ENCODE measurements at regions not wholly inside any gene's neighbourhood (a gene's known extent, or its start where the extent isn't known, plus 50 kb on each side); places are given as distances from the start of the nearest gene placed in this dataset.
"Not testable (repeated sequence)": the region's sequence is repeated elsewhere in the genome, so short reads cannot be mapped to it uniquely, and the experiment has no call there.

DNA sequence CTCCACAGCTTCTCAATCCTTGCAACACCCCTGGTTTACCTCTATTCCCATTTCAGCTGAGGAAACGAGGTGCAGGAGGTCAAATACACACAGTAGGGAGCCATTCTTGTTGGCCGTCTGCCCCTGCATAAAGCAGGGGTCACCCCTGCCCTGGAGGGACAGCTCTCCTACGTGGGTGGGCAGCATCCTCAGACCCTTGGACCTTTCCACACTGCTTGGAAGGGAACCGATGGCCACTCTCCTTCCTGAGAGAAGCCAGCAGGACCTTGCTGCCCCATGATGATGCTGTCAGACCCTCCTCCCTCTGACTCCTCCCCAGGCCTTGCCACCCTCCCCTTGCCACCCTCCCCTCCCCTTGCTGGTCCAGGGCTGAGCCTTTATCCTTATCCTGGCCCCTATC lies 121.1 kb upstream of the SYT13 start:
- DNase-seq = no peak

DNA sequence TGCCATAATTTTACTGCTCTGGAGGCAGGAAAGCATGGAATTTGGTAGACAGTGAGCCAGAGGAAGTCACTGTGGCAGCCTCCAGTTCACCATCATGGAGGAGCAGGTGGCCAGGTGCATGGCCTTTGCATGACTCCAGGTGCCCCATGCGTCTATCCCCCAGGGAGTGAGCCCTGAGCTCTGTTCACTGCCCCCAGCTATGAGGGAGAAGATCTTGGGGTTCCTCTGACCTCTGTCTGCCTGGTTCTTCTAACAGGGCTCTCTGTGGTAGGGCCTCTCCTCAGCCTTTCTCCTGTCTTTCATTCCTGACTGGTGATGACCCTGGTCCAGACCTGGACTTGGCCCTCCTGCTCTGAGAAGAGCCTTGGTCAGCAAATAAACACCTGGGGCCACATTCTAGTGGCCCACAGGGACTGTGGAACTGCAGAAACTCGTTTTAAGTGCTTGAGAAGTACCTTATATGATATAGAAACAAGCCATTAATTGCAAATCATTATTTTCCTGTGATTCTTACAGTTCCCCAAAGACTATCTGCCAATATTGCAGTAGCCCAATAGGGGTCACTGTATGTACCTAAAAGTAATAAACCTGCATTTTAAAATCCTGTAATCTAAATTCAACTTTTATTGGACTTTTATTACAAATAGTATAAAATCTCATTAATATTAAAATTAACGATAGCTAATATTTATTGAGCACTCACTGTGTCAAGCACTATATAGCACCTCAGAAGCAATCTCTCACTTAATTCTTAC lies 120.0 kb upstream of the SYT13 start:
- DNase-seq = no peak

DNA sequence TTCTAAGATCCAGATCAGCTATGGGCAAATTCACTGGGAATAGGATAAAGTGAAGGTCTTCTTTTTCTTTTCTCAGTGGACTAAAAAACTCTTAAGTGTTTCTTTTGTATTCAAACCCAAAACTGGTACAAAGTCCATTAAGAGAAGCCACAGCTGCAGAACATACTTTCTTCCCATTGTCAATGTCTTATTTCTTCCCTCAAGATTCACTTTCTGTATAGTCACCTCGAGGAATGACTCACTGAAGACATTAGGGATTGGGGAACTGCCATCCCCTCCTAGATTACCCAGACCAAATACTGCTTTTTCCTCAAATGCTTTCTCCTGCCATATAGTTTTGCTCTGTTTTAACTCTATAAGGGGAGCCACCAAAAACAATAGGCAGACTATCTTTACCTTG lies 117.4 kb upstream of the SYT13 start:
- DNase-seq = not testable (repeated sequence)

DNA sequence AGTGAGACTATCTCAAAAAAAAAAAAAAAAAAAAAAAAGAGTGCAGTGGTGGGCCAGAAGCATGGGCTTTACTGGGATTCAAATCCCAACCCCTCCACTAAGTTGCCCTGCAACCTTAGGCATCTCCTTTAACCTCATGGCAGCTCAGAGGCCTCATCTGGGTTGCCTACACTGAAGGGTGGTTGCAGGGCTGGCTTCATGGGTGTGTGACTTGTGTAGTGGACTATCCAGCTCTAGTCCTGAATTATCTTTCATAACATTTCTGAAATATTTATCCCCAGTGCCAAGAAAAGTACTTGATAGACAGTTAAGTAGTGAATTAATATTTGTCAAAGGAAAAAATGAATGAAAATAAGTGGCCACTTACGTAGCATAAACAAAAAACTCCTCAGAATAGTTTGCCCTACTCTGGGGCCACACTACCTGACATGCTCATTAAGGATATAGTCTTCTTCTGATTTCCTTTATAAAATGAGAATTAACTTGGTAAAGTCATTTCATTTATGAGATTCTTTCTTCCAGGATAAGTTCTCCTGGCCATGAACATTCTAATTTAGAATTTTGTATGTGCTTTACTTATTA lies 116.0 kb upstream of the SYT13 start:
- DNase-seq = no peak

DNA sequence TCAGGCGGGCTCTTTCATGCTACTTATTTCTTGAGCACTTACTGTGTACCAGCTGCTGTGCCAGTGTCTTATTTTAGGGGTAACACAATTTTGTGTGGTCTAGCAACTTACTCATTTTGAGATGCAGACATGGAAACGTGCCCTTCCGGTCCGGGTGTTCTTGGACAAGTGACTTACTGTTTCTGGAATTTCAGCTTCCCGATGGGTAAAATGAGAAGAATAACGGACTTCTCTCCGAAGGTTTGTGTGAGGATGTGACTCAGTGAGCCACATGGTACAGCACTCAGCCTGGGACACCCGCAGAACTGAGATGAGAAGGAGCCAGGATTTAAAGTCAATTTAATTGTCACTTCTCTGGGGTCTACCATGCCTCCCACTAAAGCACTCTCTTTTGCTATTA lies 114.5 kb upstream of the SYT13 start:
- DNase-seq = no peak

DNA sequence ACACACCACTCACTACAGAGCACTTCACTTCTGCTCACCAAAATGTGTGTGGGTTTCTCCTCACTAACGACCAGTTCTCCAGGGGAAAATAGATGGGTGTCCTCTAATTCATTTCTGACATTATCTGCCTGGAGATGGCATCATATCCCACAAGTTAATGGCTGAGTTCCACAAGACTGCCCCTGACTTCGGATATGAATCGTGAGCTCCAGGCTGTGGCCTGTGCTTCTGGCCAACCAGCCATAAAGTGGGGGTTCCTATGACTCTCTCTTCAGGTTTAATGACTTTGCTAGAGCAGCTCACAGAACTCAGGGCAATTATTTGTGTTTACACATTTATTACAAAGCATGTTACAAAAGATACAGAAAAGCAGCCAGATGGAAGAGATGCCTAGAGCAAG lies 113.0 kb upstream of the SYT13 start:
- DNase-seq = no peak

DNA sequence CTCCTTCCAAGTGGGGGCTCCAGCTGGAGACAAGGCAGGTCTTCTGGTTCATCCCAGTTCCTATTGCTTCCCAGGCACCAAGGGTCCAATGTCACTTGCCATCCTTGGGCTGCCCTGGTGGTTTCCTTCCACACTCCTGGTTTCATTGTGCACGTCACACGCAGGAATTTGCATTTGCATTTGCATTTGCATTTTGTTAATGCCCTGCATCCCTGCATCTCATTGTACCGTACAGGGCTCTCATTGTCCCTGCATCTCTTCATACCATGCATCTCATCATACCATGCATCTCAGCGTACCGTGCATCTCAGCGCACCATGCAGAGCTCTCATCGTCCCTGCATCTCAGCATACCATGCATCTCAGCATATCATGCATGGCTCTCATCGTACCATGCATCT lies 112.2 kb upstream of the SYT13 start:
- DNase-seq = no peak

DNA sequence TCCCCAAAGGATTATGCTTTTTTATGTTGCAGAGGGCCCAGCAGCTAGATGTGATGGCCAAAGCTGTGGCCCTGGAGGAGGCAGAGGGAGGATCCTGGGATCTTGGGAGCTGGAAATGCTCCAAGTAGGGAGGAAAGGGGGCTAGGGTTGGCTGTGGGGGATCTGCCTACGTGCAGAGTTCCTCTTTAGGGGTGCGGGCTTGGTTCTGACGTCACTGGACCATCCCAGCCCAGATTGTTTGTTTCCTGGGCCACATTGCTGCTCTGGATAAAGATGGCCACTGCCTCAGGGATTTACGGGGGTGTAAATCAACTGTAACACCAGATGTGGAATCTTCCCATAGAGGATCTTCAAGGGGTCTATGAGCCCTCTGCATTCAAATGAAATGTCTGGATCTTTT lies 110.3 kb upstream of the SYT13 start:
- DNase-seq = no peak

DNA sequence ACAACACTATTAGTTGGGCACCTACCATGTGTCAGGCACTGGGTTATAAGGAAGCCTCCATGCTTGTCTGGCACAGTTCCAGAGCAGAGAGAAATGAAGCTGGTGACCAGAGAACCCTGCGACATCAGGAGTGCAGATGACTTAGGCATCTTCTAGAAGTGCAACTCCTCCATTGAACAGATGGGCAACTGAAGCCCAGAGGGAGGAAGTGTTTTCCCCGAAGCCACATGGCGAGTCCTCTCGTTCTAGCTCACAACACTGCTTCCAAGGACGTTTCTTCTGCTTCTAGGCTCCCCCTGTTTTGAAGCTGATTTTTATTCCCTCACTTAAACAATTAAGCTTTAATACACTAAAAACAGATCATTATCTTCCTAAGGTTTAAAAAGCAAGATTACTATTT lies 109.8 kb upstream of the SYT13 start:
- DNase-seq = no peak

DNA sequence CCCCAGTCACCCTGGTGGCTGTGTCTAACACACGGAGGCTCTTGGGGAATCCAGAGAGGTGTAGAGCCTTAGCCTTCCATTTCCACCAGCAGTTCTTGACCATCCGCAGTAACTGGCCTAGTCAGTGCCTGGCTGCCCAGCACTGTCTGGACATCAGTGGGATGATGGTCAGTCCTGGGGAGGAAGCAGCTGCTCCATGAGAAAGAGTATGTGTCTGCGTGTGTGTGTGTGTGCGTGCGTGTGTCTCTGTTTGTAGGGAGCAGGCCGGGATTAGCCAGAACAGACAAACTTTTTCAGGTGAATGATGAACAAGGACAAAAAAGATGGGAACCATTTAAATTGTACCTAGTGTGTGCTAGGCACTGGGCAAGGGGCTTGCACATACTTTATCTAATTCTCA lies 109.3 kb upstream of the SYT13 start:
- DNase-seq = no peak

DNA sequence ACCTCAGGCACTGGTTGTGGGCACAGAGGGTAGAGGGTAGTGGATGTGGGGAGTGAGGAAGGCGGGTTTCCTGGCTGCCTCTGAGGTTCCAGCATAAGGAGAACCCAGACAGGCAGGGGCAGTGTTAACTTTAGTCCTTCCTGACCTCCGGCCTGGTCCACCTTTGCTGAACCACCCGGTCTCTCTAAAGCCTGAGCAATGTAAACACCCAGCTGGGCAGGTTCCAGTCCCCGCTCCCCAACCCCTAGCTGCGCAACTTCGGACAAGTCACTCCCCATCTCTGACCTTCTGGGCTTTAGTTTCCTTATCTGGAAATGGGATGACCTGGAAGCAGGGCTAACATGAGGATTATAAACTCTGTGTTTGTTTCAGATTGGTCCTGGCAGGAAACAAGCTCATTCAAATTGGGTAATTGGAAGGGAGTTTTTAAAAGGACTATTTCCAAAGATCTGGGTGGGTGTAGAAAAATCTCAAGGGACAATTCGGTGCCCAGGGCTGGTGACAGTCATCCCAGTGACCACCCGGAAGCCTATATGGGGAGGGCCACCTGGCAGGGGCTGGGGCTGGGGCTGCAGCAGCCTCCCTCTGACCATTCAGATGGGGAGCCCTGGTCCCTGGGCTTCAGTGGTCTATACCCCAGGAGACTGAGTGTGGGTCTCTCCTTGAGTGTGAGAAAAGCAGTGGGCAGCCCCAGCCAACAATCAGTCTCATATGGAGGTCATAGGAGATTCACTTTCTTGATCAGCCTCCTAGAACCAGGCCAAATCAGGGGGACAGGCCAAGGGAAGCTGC lies 108.3 kb upstream of the SYT13 start:
- DNase-seq = no peak

DNA sequence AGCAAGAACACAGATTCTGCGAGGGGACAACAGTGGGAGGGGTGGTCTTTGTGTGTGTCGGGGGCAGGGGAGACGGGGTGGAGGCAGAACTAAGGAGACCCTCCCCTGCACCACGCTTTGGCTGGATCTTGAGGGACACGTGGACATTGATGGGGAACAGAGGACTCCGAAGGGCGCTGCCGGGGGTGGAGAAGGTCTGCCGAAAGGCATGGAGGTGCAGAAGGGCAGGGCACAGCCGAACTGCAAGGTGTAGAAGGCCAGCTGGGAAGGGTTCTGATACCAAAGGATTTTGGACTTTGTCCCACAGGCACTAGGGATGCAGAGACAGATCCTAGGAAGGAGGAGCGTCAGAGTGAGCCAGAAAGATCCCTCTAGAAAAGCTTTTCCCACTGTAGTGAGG lies 107.7 kb upstream of the SYT13 start:
- DNase-seq = no peak

DNA sequence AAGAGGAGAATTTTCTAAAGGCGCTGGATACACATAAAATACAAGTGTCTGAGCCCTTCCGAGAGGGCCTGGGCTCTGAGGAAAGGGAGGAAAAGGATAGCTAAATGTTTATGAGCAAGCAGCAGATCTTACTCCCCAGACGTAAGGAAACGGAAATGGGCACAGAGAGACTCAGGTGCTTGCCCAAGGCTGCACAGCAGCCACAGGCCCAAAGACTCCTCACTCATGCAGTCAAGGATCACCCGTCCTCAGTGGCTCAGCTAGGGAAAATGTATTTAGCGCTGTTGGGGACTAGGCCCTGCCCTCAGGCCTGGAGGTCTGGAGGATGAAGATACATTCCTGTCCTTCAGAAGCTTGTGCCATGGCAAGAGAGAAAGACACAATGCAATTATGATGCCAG lies 107.2 kb upstream of the SYT13 start:
- DNase-seq = no peak

DNA sequence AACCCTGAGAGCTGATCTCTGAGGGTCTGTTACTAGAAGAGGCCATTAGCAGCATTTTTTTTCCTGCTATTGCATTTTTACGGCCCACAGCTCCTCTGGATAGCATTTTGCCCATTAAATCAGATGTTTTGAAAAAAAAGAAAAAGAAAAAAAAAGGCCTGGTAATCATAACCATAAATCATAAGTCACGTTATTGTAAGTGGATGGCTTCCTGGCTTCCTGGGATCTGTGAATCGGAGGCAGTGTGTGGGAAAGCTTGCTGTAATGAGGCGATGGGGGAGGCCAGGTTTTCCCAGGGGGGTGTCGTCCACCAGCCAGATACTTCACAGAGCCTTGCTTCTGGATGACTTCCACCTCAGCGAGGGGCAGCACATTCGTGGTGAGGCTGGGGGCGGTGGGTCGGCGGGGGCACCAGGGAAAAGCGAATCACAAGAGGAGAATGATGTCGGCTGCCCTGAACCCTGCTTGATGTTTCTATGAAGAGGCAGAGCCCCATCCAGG lies 106.5 kb upstream of the SYT13 start:
- DNase-seq = no peak

DNA sequence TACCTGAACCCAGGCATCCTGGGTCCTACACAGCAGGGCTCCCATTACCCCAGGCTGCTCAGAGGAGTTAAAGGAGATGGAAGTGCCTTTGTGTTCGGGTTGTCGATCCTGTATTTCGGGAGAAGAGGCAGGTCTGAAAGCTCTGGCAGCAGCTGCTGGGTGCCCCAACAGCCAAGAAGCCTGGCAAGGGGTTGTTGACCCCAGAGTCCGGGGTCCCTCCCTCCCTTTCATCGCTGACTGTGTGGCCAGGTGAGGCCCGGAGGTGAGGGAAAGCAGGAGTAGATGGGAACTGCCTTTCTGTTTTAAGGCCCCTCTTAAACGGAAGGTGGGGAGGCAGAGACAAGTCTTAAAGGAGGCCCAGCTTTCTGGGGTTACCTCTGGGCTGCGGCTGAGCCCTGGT lies 106.0 kb upstream of the SYT13 start:
- DNase-seq = no peak

DNA sequence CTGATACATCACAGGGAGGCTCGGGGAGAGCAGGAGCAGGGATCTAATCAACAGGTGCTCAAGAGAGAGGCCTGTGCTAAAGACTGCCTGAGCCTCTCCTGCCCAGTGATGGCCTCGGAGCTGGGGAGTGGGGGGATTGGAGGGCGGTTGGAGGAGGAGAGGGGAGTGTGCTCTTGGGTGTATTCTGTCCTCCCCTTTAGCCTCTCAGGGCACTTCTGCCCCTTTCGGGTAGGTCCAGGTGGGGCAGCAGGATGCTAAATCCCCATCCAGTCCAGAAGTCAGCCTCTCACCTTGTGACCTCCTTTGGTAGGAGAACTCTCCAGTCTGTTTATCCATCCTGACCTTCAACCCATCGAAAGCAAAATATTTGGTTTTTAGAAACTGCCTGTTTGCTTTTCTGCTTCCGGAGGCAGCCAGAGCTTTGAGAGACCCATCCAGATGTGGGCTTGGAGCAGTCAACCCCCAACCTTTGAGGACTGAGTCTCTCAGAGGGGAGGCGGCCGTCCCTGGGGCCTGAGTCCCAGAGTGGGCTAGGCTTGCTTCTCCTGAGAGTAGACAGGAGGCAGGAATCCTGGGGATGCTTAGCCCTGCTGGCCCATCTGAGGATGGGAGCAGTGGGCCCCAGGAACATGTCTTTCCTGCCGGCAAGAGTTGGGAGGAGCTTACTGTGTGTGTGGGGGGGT lies 105.2 kb upstream of the SYT13 start:
- no peak for DNase-seq

DNA sequence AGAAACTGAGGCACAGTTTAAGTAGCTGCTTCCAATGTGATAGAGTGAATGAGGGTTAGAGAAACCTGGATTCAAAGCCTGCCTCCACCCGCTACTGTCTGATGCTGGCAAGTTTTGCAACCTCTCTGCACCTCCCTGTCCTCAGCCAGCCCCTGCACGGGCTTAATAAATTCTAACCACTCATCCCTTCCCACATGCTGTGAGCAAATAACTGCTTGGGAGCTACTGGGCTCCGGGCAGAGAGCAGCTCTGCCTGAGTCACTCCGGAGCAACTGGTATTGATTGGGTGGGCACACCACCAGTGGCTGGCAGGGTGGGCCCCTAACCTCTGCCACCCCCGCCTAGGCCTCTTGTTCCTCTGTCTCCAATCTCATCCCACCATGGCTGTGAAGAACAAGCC lies 104.3 kb upstream of the SYT13 start:
- no peak for DNase-seq

DNA sequence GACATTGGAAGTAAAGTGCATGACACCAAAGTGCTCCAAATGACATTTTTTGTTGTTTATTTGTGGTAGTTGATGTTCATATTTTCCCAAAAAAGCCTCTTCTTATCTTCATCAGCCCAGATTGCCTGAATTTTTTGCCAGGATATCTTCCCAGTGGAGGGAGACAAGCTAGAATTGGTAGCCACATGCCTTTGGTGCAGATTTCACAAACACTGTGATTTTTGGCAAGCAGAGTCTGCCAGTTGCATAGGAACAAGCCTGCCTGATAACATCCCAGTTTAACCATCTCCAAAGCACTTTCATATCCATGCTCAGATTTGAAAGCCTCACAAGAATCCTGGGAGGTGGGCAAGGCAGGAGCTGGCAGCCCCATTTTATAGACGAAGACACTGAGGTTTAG lies 102.3 kb upstream of the SYT13 start:
- DNase-seq = no peak

DNA sequence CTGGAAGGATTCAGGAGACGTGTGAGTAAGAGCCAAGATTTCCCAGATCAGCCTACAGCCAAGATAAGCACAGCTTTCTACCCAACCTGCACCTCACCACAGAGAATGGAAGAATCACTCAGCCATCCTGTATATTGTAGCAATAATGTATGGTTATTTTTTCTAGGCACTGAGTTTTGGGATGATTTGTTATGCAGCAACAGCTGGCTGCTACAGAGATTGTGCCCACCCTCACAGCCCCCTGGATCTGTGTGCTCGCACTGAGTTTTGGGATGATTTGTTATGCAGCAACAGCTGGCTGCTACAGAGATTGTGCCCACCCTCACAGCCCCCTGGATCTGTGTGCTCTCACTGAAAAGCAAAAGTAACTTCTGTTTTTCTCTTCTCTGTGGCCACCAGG lies 101.7 kb upstream of the SYT13 start:
- DNase-seq = not testable (repeated sequence)

DNA sequence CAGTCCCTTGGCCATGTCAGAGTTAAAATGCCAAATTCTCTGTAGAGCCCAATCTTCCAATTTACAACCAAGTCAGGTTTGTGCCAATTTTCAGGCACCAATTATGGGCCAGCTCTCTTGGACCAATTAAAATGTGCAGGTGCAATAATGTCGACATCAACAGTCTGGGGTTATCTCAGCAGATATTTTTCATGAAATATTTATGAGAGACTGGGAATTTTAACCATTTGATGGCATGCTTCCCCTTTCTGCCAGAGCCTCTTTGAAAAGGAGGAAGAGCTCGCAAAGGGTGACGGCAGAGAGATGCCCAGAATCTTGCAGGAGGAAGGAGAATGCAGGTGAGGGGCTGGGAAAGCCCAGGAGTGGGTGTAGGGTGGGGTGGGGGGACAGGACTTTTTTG lies 100.8 kb upstream of the SYT13 start:
- DNase-seq = no peak

DNA sequence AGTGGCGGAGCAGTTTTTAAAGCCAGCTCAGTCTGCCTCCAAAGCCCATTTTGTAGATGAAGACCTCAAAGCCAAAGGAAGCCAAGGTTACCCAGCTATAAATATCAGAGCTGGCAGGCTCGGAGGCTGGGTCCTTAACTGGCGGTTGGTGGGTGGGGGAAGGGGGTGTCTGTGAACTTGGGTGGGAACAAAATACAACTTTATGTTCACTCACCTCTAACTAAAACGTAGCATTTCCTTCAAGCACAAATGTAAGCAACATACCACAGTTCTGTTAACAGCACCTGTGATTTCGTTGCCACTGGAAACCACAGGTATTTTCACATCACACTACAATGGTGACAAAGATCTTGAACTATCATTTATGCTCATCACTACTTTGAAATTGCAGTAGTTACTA lies 99.7 kb upstream of the SYT13 start:
- DNase-seq = no peak

DNA sequence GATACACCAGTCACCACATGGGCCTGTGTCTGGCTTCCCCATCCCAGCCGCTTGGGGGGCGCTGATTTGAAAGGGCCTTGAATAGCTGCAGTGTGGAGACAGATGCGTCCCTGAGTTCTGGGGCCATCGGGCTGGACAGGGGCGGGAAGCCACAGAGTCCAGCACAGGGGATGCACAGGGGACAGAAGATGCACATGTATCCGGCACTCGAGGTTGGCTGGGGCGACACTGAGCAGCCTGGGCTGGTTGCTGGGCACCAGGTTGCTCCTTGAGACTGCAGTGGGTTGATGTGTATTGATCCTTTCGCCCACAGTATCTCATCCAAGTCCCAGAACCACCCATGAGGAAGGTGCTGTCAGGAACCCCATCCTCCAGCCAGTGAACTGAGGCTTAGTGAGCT lies 99.3 kb upstream of the SYT13 start:
- DNase-seq = no peak

DNA sequence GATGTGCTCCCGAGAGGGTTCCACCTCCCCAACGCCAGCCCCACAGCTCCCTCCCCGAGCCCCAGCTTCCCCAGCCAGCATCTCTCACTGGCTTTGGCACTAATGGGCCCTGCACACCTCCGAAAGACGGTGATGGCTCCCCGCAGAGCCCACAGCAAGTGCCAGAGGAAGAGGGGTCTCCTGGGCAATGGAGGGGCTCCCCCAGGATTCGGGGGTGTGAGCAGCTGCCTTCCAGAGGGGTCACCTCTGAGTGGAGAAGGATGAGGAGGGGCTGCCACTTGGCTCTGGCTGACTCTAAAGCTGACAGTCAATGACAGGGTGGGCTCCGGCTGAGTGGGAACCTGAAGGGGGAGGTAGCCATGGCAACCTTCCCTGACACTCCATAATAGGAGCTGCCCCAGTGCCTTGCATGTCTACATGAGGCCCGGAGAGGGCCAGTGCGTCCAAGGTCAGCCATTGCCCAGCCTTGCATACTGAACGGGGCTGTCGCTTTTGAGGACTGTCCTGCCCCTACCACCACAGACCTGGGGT lies 98.6 kb upstream of the SYT13 start:
- DNase-seq = no peak

All from hindlimb muscle (tissue), 1 donor.